PC-3 (cell line): ENCODE measurements at regions not wholly inside any gene's neighbourhood (a gene's known extent, or its start where the extent isn't known, plus 50 kb on each side); places are given as distances from the start of the nearest gene placed in this dataset.

Source experiments
- ATAC-seq: fragments of 200-7000 bp; cut with Tn5 transposase; 2 replicates; pipeline ENCODE4 v1.9.1; 2020; ENCODE audit warnings: mild to moderate bottlenecking, moderate library complexity
- BruUV-seq: library from RNA; stranded (reverse); fragments of 400-500 nt; replicated peaks from 2 replicates; lab custom pipeline; 2021; lab: Mats Ljungman, UMichigan
- CTCF ChIA-PET: fragments of 300-600 bp; sonication (Branson Sonifier 250); formaldehyde crosslinking; loops from one replicate; lab custom pipeline; 2022; ENCODE audit warnings: antibody characterized with exemption; lab: Charles Lee
- POLR2A ChIA-PET: fragments of 300-600 bp; sonication (Branson Sonifier 250); formaldehyde crosslinking; loops from one replicate; lab custom pipeline; 2022; ENCODE audit warnings: antibody characterized with exemption; ENCODE audit not compliant: unreplicated experiment; lab: Charles Lee
- DNase-seq: peaks from one replicate; pipeline ENCODE4 v3.0.0-alpha.2; 2015
- H2AFZ ChIP-seq: fragments of 300-600 bp; sonication (generic); 2 replicates; pipeline ENCODE4 v1.6.0; 2016; ENCODE audit warnings: antibody characterized with exemption, low read length
- H3F3A ChIP-seq: fragments of 300-600 bp; sonication (generic); one replicate; pipeline ENCODE4 v1.6.0; 2017; ENCODE audit warnings: antibody characterized with exemption, low read length, control low read depth, mild to moderate bottlenecking; ENCODE audit not compliant: unreplicated experiment
- H3K27ac ChIP-seq: fragments of 300-600 bp; sonication (generic); 2 replicates; pipeline ENCODE4 v1.5.1; 2016; ENCODE audit warnings: mild to moderate bottlenecking, low read length
- H3K27me3 ChIP-seq: fragments of 300-600 bp; sonication (generic); 2 replicates; pipeline ENCODE4 v1.6.1; 2016; ENCODE audit warnings: low read length, mixed read lengths
- H3K36me3 ChIP-seq: fragments of 300-600 bp; sonication (generic); 2 replicates; pipeline ENCODE4 v1.6.1; 2016; ENCODE audit warnings: low read depth, mixed run types, low read length, mixed read lengths
- H3K4me1 ChIP-seq: fragments of 300-600 bp; sonication (generic); 2 replicates; pipeline ENCODE4 v1.5.1; 2016; ENCODE audit warnings: low read length; ENCODE audit not compliant: insufficient read depth
- H3K4me2 ChIP-seq: fragments of 300-600 bp; sonication (generic); 2 replicates; pipeline ENCODE4 v1.6.0; 2016; ENCODE audit warnings: low read length
- H3K4me3 ChIP-seq: fragments of 300-600 bp; sonication (generic); 2 replicates; pipeline ENCODE4 v1.5.1; 2016; ENCODE audit warnings: mild to moderate bottlenecking, low read length, mixed read lengths
- H3K79me2 ChIP-seq: fragments of 300-600 bp; sonication (generic); 2 replicates; pipeline ENCODE4 v1.6.1; 2017; ENCODE audit warnings: low read length, mixed read lengths
- H3K9ac ChIP-seq: fragments of 300-600 bp; sonication (generic); 2 replicates; pipeline ENCODE4 v1.6.0; 2016; ENCODE audit warnings: mild to moderate bottlenecking, low read length
- H3K9me2 ChIP-seq: fragments of 300-600 bp; sonication (generic); replicated peaks from 2 replicates; pipeline ENCODE4 v1.6.1; 2016; ENCODE audit warnings: mixed run types, low read length, mixed read lengths
- H3K9me3 ChIP-seq: fragments of 300-600 bp; sonication (generic); 2 replicates; pipeline ENCODE4 v1.6.1; 2016; ENCODE audit warnings: low read length, mixed read lengths
- H4K20me1 ChIP-seq: fragments of 300-600 bp; sonication (generic); 2 replicates; pipeline ENCODE4 v1.6.1; 2016; ENCODE audit warnings: low read length, mixed read lengths
- CTCF ChIP-seq: fragments of 300-600 bp; sonication (generic); conservative IDR thresholded peaks from 2 replicates; pipeline ENCODE4 v1.5.1; 2017; ENCODE audit warnings: antibody characterized with exemption, low read depth, mild to moderate bottlenecking, low read length
- EZH2 ChIP-seq: fragments of 300-600 bp; sonication (generic); IDR thresholded peaks from one replicate; pipeline ENCODE4 v1.6.1; 2017; ENCODE audit warnings: antibody characterized with exemption, mild to moderate bottlenecking, low read length; ENCODE audit not compliant: unreplicated experiment
- EZH2phosphoT487 ChIP-seq: fragments of 300-600 bp; sonication (generic); IDR thresholded peaks from 2 replicates; pipeline ENCODE4 v1.6.1; 2018; ENCODE audit warnings: mild to moderate bottlenecking, antibody characterized with exemption, low read length, borderline replicate concordance
- intact Hi-C: fragments of 100-400 bp; cut with micrococcal nuclease; formaldehyde crosslinking; loops from 2 replicates; pipeline ENCODE4 v1.9.0; 2023

- H3K9me2 ChIP-seq, result no peaks in the 10 kb centered on the region
- no peak for DNase-seq
- no peak overlapping the region for H3K27ac ChIP-seq
- H3K4me2 ChIP-seq, result no peak overlapping the region
- ATAC-seq, result no peak
- H3K9ac ChIP-seq, result no peak overlapping the region
- ChIA-PET POLR2A (no interaction called here), CTCF (no interaction called here)
- no TSS peak for BruUV-seq
- intact Hi-C loops, result no loop called here
- no peak overlapping the region for H2AFZ ChIP-seq
- H3K9me3 ChIP-seq, result no peaks in the 10 kb centered on the region
- no peak for TF ChIP-seq EZH2
- no peak for TF ChIP-seq EZH2phosphoT487
- no peak for TF ChIP-seq CTCF
- no peaks in the 10 kb centered on the region for H4K20me1 ChIP-seq
- H3K36me3 ChIP-seq, result no peaks in the 10 kb centered on the region
- no peaks in the 10 kb centered on the region for H3K4me1 ChIP-seq
- no peaks in the 10 kb centered on the region for H3K27me3 ChIP-seq
- H3K4me3 ChIP-seq, result no peak overlapping the region
- no peaks in the 10 kb centered on the region for H3K79me2 ChIP-seq
- H3F3A ChIP-seq, result no peaks in the 10 kb centered on the region
Observed at GRCh38 chr5:174518512-174518911, 205.9 kb upstream of the MSX2 start.

- DNase-seq, result no peak
- Histone ChIP-seq H2AFZ (no peak overlapping the region), H3K27me3 (no peaks in the 10 kb centered on the region), H4K20me1 (no peaks in the 10 kb centered on the region), H3K36me3 (no peaks in the 10 kb centered on the region), H3K9me3 (no peaks in the 10 kb centered on the region), H3K9me2 (no peaks in the 10 kb centered on the region), H3K4me2 (no peak overlapping the region), H3F3A (no peaks in the 10 kb centered on the region), H3K4me1 (no peaks in the 10 kb centered on the region), H3K79me2 (no peaks in the 10 kb centered on the region), H3K4me3 (no peak overlapping the region), H3K27ac (no peak overlapping the region), H3K9ac (no peak overlapping the region)
- no peak for ATAC-seq
- ChIA-PET POLR2A (no interaction called here), CTCF (no interaction called here)
- TF ChIP-seq EZH2, result no peak
- no peak for TF ChIP-seq CTCF
- no peak for TF ChIP-seq EZH2phosphoT487
- no TSS peak for BruUV-seq
- intact Hi-C loops, result no loop called here
Observed at GRCh38 chr5:174520420-174521396, 203.7 kb upstream of the MSX2 start.

- Histone ChIP-seq H3K4me3 (no peak overlapping the region), H3K36me3 (no peaks in the 10 kb centered on the region), H4K20me1 (no peaks in the 10 kb centered on the region), H2AFZ (no peak overlapping the region), H3K4me2 (no peak overlapping the region), H3K9ac (no peak overlapping the region), H3K4me1 (no peaks in the 10 kb centered on the region), H3F3A (no peaks in the 10 kb centered on the region), H3K79me2 (no peaks in the 10 kb centered on the region), H3K9me3 (no peaks in the 10 kb centered on the region), H3K9me2 (no peaks in the 10 kb centered on the region), H3K27me3 (no peaks in the 10 kb centered on the region), H3K27ac (no peak overlapping the region)
- TF ChIP-seq EZH2phosphoT487 (no peak), EZH2 (no peak), CTCF (no peak)
- BruUV-seq, result no TSS peak
- ATAC-seq, result no peak
- intact Hi-C loops, result no loop called here
- ChIA-PET POLR2A (no interaction called here), CTCF (no interaction called here)
- no peak for DNase-seq
Observed at GRCh38 chr5:174521449-174521848, 202.9 kb upstream of the MSX2 start.
